ENCODE measurements at regions not wholly inside any gene's neighbourhood (a gene's known extent, or its start where the extent isn't known, plus 50 kb on each side); places are given as distances from the start of the nearest gene placed in this dataset.

DNA sequence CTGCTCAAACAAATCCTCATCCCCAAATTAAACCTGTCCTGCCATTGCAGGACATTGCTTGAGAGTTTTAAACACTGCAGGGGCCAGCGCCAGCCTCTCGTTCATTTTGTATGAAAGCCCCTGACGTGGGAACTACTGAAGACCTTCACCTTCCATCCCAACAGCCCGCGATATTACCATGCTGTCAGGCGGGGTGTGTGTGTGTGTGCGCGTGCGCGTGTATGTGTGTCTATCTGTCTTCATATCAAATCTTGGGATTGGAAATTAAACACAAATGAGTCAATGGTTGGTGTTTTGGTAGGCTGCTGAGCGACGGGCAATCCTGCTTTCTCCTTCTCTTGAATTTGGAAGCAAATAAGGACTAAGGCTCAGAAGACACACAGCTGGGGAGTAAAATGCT is 776.9 kb downstream of the TBC1D22A start:
- no peak for ATAC-seq
- TF ChIP-seq TOX (CRISPR knock-in tag; IDR thresholded peaks at IDR 0.05; ENCODE audit: borderline replicate concordance) = no peak
- no peak for TF ChIP-seq ZNF565 (CRISPR knock-in tag; conservative IDR thresholded peaks at IDR 0.05; ENCODE audit: low read depth)
- no peak for TF ChIP-seq ARNTL (CRISPR knock-in tag; IDR thresholded peaks at IDR 0.05; ENCODE audit: borderline replicate concordance, low read depth)
- no peak for TF ChIP-seq ZFP3 (CRISPR knock-in tag; IDR thresholded peaks at IDR 0.05)
- no peak for TF ChIP-seq RARB (CRISPR knock-in tag; IDR thresholded peaks at IDR 0.05)
- TF ChIP-seq ZFP30 (CRISPR knock-in tag; IDR thresholded peaks at IDR 0.05) = no peak
- no peak for TF ChIP-seq TCF4 (CRISPR knock-in tag; IDR thresholded peaks at IDR 0.05; ENCODE audit: borderline replicate concordance)

DNA sequence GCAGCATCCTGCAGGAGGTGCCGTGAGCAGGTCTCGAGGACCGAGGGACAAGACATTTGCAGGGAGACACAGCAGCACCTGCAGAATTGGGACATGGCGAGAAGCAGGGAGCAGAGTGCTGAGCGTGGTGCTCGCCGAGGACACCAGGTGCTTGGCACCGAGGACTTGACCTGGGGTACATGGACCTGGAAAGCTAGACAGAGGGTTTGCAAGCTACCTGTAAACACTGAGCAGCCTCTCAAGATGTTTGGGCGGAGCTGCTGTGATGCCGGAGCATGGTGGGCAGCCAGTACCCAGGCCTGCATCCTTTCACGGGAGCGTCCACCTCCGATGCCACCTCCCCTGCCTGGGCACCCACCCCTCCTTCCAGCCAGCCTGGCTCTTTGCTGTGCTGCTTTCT is 773.2 kb downstream of the TBC1D22A start:
- no peak for ATAC-seq
- TF ChIP-seq, protein P1, sequence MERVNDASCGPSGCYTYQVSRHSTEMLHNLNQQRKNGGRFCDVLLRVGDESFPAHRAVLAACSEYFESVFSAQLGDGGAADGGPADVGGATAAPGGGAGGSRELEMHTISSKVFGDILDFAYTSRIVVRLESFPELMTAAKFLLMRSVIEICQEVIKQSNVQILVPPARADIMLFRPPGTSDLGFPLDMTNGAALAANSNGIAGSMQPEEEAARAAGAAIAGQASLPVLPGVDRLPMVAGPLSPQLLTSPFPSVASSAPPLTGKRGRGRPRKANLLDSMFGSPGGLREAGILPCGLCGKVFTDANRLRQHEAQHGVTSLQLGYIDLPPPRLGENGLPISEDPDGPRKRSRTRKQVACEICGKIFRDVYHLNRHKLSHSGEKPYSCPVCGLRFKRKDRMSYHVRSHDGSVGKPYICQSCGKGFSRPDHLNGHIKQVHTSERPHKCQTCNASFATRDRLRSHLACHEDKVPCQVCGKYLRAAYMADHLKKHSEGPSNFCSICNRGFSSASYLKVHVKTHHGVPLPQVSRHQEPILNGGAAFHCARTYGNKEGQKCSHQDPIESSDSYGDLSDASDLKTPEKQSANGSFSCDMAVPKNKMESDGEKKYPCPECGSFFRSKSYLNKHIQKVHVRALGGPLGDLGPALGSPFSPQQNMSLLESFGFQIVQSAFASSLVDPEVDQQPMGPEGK (CRISPR knock-in tag; IDR thresholded peaks at IDR 0.05; ENCODE audit: borderline replicate concordance) = no peak
- TF ChIP-seq ZC3H10 (CRISPR knock-in tag; IDR thresholded peaks at IDR 0.05) (no peak), ISL1 (CRISPR knock-in tag; IDR thresholded peaks at IDR 0.05) (no peak), ZFP30 (CRISPR knock-in tag; IDR thresholded peaks at IDR 0.05) (no peak), CSDC2 (CRISPR knock-in tag; IDR thresholded peaks at IDR 0.05) (no peak), ZNF8 (CRISPR knock-in tag; IDR thresholded peaks at IDR 0.05) (no peak)
- TF ChIP-seq, protein P2, sequence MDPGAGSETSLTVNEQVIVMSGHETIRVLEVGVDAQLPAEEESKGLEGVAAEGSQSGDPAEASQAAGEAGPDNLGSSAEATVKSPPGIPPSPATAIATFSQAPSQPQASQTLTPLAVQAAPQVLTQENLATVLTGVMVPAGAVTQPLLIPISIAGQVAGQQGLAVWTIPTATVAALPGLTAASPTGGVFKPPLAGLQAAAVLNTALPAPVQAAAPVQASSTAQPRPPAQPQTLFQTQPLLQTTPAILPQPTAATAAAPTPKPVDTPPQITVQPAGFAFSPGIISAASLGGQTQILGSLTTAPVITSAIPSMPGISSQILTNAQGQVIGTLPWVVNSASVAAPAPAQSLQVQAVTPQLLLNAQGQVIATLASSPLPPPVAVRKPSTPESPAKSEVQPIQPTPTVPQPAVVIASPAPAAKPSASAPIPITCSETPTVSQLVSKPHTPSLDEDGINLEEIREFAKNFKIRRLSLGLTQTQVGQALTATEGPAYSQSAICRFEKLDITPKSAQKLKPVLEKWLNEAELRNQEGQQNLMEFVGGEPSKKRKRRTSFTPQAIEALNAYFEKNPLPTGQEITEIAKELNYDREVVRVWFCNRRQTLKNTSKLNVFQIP (CRISPR knock-in tag; IDR thresholded peaks at IDR 0.05; ENCODE audit: borderline replicate concordance, low read depth) = no peak

DNA sequence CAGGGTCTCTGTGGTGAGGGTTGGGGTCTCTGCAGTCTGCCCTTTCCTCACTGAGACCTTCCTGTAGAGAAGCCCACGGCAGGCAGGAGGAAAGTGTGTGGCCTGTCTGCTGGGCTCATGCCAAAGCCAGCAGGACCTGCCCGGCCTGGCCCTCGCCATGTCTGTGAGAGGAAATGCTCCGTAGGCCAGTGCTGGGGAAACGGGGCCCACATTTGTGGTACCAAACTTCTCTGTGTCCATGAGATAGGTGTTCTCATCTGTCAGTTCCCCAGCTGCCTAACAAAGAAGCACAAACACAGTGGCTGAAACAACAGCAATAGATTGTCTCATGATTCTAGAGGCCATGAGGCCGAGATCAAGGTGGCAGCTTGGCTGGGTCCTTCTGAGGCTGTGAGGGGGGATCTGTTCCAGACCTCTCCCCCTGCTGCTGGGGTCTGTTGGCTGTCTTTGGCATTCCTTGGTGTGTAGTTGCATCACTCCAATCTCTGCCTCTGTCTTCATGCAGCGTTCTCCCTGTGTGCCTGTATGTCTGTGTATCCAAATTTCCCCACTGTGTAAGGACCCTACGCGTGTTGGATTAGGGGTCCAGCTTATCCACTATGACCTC is 772.5 kb downstream of the TBC1D22A start:
- ATAC-seq = no peak

DNA sequence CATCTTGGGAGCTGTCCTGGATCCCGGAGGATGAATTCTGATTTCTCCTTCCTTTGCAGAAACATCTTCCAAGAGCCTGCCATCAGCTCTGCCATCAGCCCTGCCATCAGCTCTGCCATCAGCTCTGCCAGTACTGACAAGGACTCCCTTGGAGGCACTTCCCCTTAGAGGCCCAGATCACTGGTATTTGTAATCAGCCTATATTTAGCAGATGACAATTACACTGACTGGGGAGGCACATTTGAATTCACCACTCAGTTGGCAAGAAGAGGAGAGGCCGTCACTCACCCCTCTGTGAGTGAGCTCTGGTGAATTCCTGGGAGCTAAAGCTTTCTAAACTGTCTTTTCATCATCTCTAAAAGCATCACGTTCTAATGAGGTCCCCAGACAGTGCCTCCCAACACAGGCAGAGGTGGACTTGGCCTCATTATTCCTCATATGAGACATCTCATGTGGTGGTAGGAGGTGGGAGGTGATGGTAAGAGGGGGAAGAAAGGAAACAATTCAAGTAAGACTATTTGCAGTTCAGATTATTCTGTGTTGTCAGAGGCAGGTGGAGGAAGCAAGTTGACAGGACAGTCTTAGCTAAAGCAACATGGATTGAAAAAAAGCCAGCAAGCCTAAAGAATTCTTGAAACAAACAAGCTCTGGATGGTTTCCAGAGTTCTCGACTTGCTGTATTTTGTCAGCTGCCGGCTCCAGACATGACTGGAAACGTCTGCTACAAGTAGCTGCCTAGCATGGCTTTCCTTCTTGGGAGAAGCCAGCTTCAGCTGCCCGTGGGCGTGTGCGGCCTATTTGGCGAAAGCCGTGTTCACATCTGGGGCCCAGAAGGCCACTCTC is 771.7 kb downstream of the TBC1D22A start:
- no peak for ATAC-seq
- TF ChIP-seq, protein P1 (CRISPR knock-in tag; IDR thresholded peaks at IDR 0.05; ENCODE audit: borderline replicate concordance) = no peak
- TF ChIP-seq ARNTL (CRISPR knock-in tag; IDR thresholded peaks at IDR 0.05; ENCODE audit: borderline replicate concordance, low read depth) (no peak), OSR1 (CRISPR knock-in tag; IDR thresholded peaks at IDR 0.05) (no peak), TCF4 (CRISPR knock-in tag; IDR thresholded peaks at IDR 0.05; ENCODE audit: borderline replicate concordance) (no peak), ZNF70 (CRISPR knock-in tag; IDR thresholded peaks at IDR 0.05) (no peak)
- TF ChIP-seq, protein P3, sequence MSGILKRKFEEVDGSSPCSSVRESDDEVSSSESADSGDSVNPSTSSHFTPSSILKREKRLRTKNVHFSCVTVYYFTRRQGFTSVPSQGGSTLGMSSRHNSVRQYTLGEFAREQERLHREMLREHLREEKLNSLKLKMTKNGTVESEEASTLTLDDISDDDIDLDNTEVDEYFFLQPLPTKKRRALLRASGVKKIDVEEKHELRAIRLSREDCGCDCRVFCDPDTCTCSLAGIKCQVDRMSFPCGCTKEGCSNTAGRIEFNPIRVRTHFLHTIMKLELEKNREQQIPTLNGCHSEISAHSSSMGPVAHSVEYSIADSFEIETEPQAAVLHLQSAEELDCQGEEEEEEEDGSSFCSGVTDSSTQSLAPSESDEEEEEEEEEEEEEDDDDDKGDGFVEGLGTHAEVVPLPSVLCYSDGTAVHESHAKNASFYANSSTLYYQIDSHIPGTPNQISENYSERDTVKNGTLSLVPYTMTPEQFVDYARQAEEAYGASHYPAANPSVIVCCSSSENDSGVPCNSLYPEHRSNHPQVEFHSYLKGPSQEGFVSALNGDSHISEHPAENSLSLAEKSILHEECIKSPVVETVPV (CRISPR knock-in tag; IDR thresholded peaks at IDR 0.05) = no peak

More for the DNA sequence above, 772.5 kb downstream of the TBC1D22A start:
- TF ChIP-seq TCF4 (CRISPR knock-in tag; IDR thresholded peaks at IDR 0.05; ENCODE audit: borderline replicate concordance) = no peak
- TF ChIP-seq, protein P3 (CRISPR knock-in tag; IDR thresholded peaks at IDR 0.05) = no peak

All from SK-N-SH treated with all-trans-retinoic acid at 6 μM for 48 hours (cell line).